H9 (cell line): ENCODE measurements at regions not wholly inside any gene's neighbourhood (a gene's known extent, or its start where the extent isn't known, plus 50 kb on each side); places are given as distances from the start of the nearest gene placed in this dataset.

Source experiments
- DNase-seq: peaks from one replicate; pipeline ENCODE4 v3.0.0-alpha.2; 2017
- H2AFZ ChIP-seq: one replicate; pipeline ENCODE4 v1.6.1; 2013; ENCODE audit warnings: mild to moderate bottlenecking, low read length, control low read depth, moderate library complexity
- H2AK5ac ChIP-seq: 2 replicates; pipeline ENCODE4 v1.6.1; 2013; ENCODE audit warnings: low read length, control low read depth, mixed read lengths; ENCODE audit not compliant: insufficient read length
- H2BK120ac ChIP-seq: one replicate; pipeline ENCODE4 v1.6.1; 2013; ENCODE audit warnings: low read depth, mild to moderate bottlenecking, low read length, control low read depth, inconsistent platforms; ENCODE audit not compliant: poor library complexity, severe bottlenecking
- H2BK12ac ChIP-seq: 2 replicates; pipeline ENCODE4 v1.6.1; 2013; ENCODE audit warnings: low read length, control low read depth, mixed read lengths, low read depth; ENCODE audit not compliant: insufficient read length
- H2BK15ac ChIP-seq: 2 replicates; pipeline ENCODE4 v1.6.1; 2013; ENCODE audit warnings: low read depth, low read length, control low read depth
- H2BK20ac ChIP-seq: one replicate; pipeline ENCODE4 v1.6.1; 2013; ENCODE audit warnings: low read depth, mild to moderate bottlenecking, low read length, control low read depth, inconsistent platforms; ENCODE audit not compliant: poor library complexity, severe bottlenecking
- H2BK5ac ChIP-seq: 2 replicates; pipeline ENCODE4 v1.6.1; 2013; ENCODE audit warnings: low read length, control low read depth, mixed read lengths; ENCODE audit not compliant: insufficient read length
- H3K14ac ChIP-seq: 2 replicates; pipeline ENCODE4 v1.6.1; 2013; ENCODE audit warnings: low read length, control low read depth; ENCODE audit not compliant: insufficient read depth
- H3K18ac ChIP-seq: 2 replicates; pipeline ENCODE4 v1.6.1; 2013; ENCODE audit warnings: low read depth, mild to moderate bottlenecking, mixed read lengths, low read length, control low read depth; ENCODE audit not compliant: insufficient read length
- H3K23ac ChIP-seq: 2 replicates; pipeline ENCODE4 v1.6.1; 2013; ENCODE audit warnings: low read length, control low read depth, mixed read lengths, low read depth; ENCODE audit not compliant: insufficient read length
- H3K23me2 ChIP-seq: 2 replicates; pipeline ENCODE4 v1.6.1; 2013; ENCODE audit warnings: low read depth, mild to moderate bottlenecking, mixed read lengths, low read length, control low read depth; ENCODE audit not compliant: insufficient read length, poor library complexity, severe bottlenecking
- H3K27ac ChIP-seq: 2 replicates; pipeline ENCODE4 v1.5.1; 2013; ENCODE audit warnings: low read length, control low read depth, mixed read lengths, low read depth; ENCODE audit not compliant: insufficient read length
- H3K27me3 ChIP-seq: 2 replicates; pipeline ENCODE4 v1.6.1; 2013; ENCODE audit warnings: low read length, control low read depth, inconsistent platforms; ENCODE audit not compliant: insufficient read depth
- H3K4ac ChIP-seq: 2 replicates; pipeline ENCODE4 v1.6.1; 2013; ENCODE audit warnings: low read depth, mild to moderate bottlenecking, control low read depth, inconsistent platforms, low read length, moderate library complexity
- H3K4me1 ChIP-seq: 2 replicates; pipeline ENCODE4 v1.6.1; 2013; ENCODE audit warnings: low read length, control low read depth, inconsistent platforms; ENCODE audit not compliant: insufficient read depth
- H3K4me2 ChIP-seq: 2 replicates; pipeline ENCODE4 v1.6.1; 2013; ENCODE audit warnings: low read length, control low read depth, mixed read lengths; ENCODE audit not compliant: insufficient read length, insufficient read depth
- H3K56ac ChIP-seq: 2 replicates; pipeline ENCODE4 v1.6.1; 2013; ENCODE audit warnings: low read depth, mild to moderate bottlenecking, mixed read lengths, low read length, control low read depth; ENCODE audit not compliant: insufficient read length
- H3K79me1 ChIP-seq: 2 replicates; pipeline ENCODE4 v1.6.1; 2013; ENCODE audit warnings: low read depth, mild to moderate bottlenecking, moderate library complexity, low read length, control low read depth, inconsistent platforms; ENCODE audit not compliant: insufficient read depth, poor library complexity, severe bottlenecking
- H3K79me2 ChIP-seq: 2 replicates; pipeline ENCODE4 v1.6.1; 2013; ENCODE audit warnings: low read length, control low read depth, inconsistent platforms; ENCODE audit not compliant: insufficient read depth
- H3K9ac ChIP-seq: 2 replicates; pipeline ENCODE4 v1.6.1; 2013; ENCODE audit warnings: low read length, control low read depth, mixed read lengths; ENCODE audit not compliant: insufficient read length; ENCODE audit errors: extremely low read depth
- H3K9me3 ChIP-seq: one replicate; pipeline ENCODE4 v1.6.1; 2013; ENCODE audit warnings: low read depth, low read length, inconsistent platforms; ENCODE audit not compliant: control insufficient read depth
- H3T11ph ChIP-seq: one replicate; pipeline ENCODE4 v1.6.1; 2013; ENCODE audit warnings: mild to moderate bottlenecking, low read length, control low read depth, inconsistent platforms
- H4K20me1 ChIP-seq: one replicate; pipeline ENCODE4 v1.6.1; 2013; ENCODE audit not compliant: control insufficient read depth, insufficient read length, insufficient read depth
- H4K5ac ChIP-seq: 2 replicates; pipeline ENCODE4 v1.6.1; 2013; ENCODE audit warnings: low read depth, mild to moderate bottlenecking, mixed read lengths, low read length, control low read depth; ENCODE audit not compliant: insufficient read length
- H4K8ac ChIP-seq: replicated peaks from 2 replicates; pipeline ENCODE4 v1.6.1; 2013; ENCODE audit warnings: low read length, control low read depth, mixed read lengths, low read depth; ENCODE audit not compliant: insufficient read length
- H4K91ac ChIP-seq: 2 replicates; pipeline ENCODE4 v1.6.1; 2013; ENCODE audit warnings: low read depth, mild to moderate bottlenecking, moderate library complexity, mixed read lengths, low read length, control low read depth; ENCODE audit not compliant: insufficient read length
- H3K27ac Mint-ChIP-seq, 3 experiments: 2 replicates in 2 of 3; 3 replicates in 1 of 3; pipeline ENCODE4 v1.8.0; 2020 to 2021; ENCODE audit warnings: mixed read lengths in 3 of 3, mild to moderate bottlenecking in 1 of 3, moderate library complexity in 1 of 3
- H3K27me3 Mint-ChIP-seq: 2 replicates; pipeline ENCODE4 v1.8.0; 2021; ENCODE audit warnings: low read depth, mild to moderate bottlenecking, moderate library complexity, mixed read lengths
- H3K36me3 Mint-ChIP-seq, 3 experiments: 2 replicates in 2 of 3; 3 replicates in 1 of 3; pipeline ENCODE4 v1.8.0; 2020 to 2021; ENCODE audit warnings: low read depth in 3 of 3, mixed read lengths in 3 of 3; ENCODE audit not compliant: insufficient read depth in 1 of 3
- H3K4me1 Mint-ChIP-seq, 2 experiments: 2 replicates each; pipeline ENCODE4 v1.8.0; 2020; ENCODE audit warnings: mixed read lengths in 2 of 2
- H3K4me3 Mint-ChIP-seq, 2 experiments: 2 replicates in 1 of 2; 3 replicates in 1 of 2; pipeline ENCODE4 v1.8.0; 2020 to 2021; ENCODE audit warnings: mild to moderate bottlenecking in 2 of 2, mixed read lengths in 2 of 2, moderate library complexity in 1 of 2
- H3K9me3 Mint-ChIP-seq, 2 experiments: 2 replicates in 1 of 2; 3 replicates in 1 of 2; pipeline ENCODE4 v1.8.0; 2020; ENCODE audit warnings: mild to moderate bottlenecking in 2 of 2, mixed read lengths in 2 of 2, moderate library complexity in 1 of 2
- WGBS: extraction: QIAGEN DNeasy Blood & Tissue Kit; methylation state at CpG from one replicate; pipeline ENCODE4 v1.1.7; 2013; ENCODE audit warnings: missing lambda C conversion rate, low lambda C conversion rate, mixed read lengths; ENCODE audit not compliant: insufficient read length; ENCODE audit errors: extremely low coverage; 5-methylcytosine and 5-hydroxymethylcytosine counted together
- TF ChIP-seq, protein P1 (sequence below): fragments of 200-600 bp; sonication (generic); conservative IDR thresholded peaks from 3 replicates; pipeline ENCODE4 v1.8.0; 2021; ENCODE audit warnings: antibody characterized with exemption, mild to moderate bottlenecking

DNA sequence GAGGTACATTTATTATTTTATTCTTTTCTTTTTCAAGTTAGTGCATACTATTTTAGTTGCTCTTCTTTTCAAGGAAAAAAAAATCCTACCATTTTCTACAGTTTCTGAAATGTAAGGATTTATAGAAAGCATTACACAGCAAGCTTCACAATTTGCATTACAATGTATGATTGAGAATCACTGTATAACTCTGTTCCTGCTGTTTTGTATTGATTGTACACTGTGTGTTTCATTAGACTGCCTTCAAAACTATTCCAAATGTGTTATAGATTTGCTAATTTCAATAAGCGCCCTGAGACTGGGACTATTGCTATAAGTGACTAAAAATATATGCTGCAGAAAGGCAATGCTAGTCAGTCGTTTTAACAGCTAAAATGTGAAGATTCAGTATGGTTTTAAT lies 479.7 kb upstream of the EYS start:
- no peaks in the 10 kb centered on the region for H4K20me1 ChIP-seq
- no peak overlapping the region for H2AFZ ChIP-seq
- no peak overlapping the region for H3K4me2 ChIP-seq
- no peak overlapping the region for H3K4ac ChIP-seq
- peaks cover 2% of the 10 kb centered on the region; the same call in 1 of the 2 replicates for H3K4me1 ChIP-seq
- no peak overlapping the region for H2AK5ac ChIP-seq
- H4K5ac ChIP-seq = no peak overlapping the region
- H3K27ac ChIP-seq = no peak overlapping the region
- no peak overlapping the region for H3K9ac ChIP-seq
- no peak overlapping the region for H3T11ph ChIP-seq
- H2BK12ac ChIP-seq = no peak overlapping the region
- no peak overlapping the region for H4K91ac ChIP-seq
- H3K4me3 Mint-ChIP-seq = no peak overlapping the region
- H3K14ac ChIP-seq = no peak overlapping the region
- peaks cover 6 to 14% (median 8%) of the 10 kb centered on the region in 3 experiments; a peak in 5 of 7 replicates for H3K36me3 Mint-ChIP-seq
- peaks cover 8% of the 10 kb centered on the region for H3K9me3 ChIP-seq
- no peak overlapping the region for H2BK15ac ChIP-seq
- no peak overlapping the region for H3K56ac ChIP-seq
- H4K8ac ChIP-seq = no peak overlapping the region
- H3K79me2 ChIP-seq = no peaks in the 10 kb centered on the region
- no peaks in the 10 kb centered on the region for H3K79me1 ChIP-seq
- H2BK20ac ChIP-seq = no peak overlapping the region
- H3K23me2 ChIP-seq = no peaks in the 10 kb centered on the region
- peaks cover 3 to 9% of the 10 kb centered on the region in 2 experiments; a peak in 3 of 4 replicates for H3K4me1 Mint-ChIP-seq
- no peak overlapping the region for H3K27ac Mint-ChIP-seq
- no peak overlapping the region for H3K18ac ChIP-seq
- peaks cover 19 to 26% of the 10 kb centered on the region in 2 experiments; a peak in 4 of 5 replicates for H3K9me3 Mint-ChIP-seq
- TF ChIP-seq, protein P1, sequence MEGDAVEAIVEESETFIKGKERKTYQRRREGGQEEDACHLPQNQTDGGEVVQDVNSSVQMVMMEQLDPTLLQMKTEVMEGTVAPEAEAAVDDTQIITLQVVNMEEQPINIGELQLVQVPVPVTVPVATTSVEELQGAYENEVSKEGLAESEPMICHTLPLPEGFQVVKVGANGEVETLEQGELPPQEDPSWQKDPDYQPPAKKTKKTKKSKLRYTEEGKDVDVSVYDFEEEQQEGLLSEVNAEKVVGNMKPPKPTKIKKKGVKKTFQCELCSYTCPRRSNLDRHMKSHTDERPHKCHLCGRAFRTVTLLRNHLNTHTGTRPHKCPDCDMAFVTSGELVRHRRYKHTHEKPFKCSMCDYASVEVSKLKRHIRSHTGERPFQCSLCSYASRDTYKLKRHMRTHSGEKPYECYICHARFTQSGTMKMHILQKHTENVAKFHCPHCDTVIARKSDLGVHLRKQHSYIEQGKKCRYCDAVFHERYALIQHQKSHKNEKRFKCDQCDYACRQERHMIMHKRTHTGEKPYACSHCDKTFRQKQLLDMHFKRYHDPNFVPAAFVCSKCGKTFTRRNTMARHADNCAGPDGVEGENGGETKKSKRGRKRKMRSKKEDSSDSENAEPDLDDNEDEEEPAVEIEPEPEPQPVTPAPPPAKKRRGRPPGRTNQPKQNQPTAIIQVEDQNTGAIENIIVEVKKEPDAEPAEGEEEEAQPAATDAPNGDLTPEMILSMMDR = no peak
- H3K23ac ChIP-seq = no peak overlapping the region
- H3K27me3 Mint-ChIP-seq = no peaks in the 10 kb centered on the region
- no peaks in the 10 kb centered on the region for H3K27me3 ChIP-seq
- WGBS = no CpG with 5 or more reads among the region's 2 CpGs
- DNase-seq = no peak
- no peak overlapping the region for H2BK120ac ChIP-seq
- no peak overlapping the region for H2BK5ac ChIP-seq
